GM12878 (cell line): ENCODE measurements at regions not wholly inside any gene's neighbourhood (a gene's known extent, or its start where the extent isn't known, plus 50 kb on each side); places are given as distances from the start of the nearest gene placed in this dataset.
A peak's percentile ranks its signal among the peaks of the same experiment; 100 is the strongest.

Experiments used
- ATAC-seq: fragments of 200-7000 bp; cut with Tn5 transposase; 3 replicates; pipeline ENCODE4 v1.9.1; 2020; ENCODE audit warnings: mild to moderate bottlenecking, moderate library complexity
- BruUV-seq: library from RNA; stranded (reverse); fragments of 400-500 nt; replicated peaks from 2 replicates; lab custom pipeline; 2021; lab: Mats Ljungman, UMichigan
- CTCF ChIA-PET: fragments of 300-600 bp; sonication (Branson Sonifier 250); formaldehyde crosslinking; extraction: SDS; loops from one replicate; lab custom pipeline; 2021; ENCODE audit warnings: inconsistent platforms; lab: Yijun Ruan, JAX
- POLR2A ChIA-PET: fragments of 350-600 bp; formaldehyde crosslinking; extraction: SDS; loops from one replicate; lab custom pipeline; 2021; ENCODE audit warnings: inconsistent platforms; lab: Charles Lee
- RAD21 ChIA-PET: fragments of 300-600 bp; sonication (Branson Sonifier 250); formaldehyde crosslinking; loops from one replicate; lab custom pipeline; 2023; ENCODE audit warnings: antibody characterized with exemption; ENCODE audit not compliant: unreplicated experiment; lab: Charles Lee
- SMC1A ChIA-PET: fragments of 300-600 bp; sonication (Branson Sonifier 250); formaldehyde crosslinking; loops from one replicate; lab custom pipeline; 2023; ENCODE audit not compliant: unreplicated experiment, uncharacterized antibody; lab: Charles Lee
- DNase-seq: peaks from one replicate; pipeline ENCODE4 v3.0.0-alpha.2; 2011; ENCODE audit warnings: low read depth, low spot score
- FAIRE-seq: peaks from 3 replicates; lab custom pipeline; 2011; peaks lifted over from hg19 to GRCh38; lab: Jason Lieb, UNC
- H2AFZ ChIP-seq: 2 replicates; pipeline ENCODE4 v1.6.0; 2011; ENCODE audit warnings: low read depth, low read length, control low read depth; ENCODE audit not compliant: control insufficient read depth
- H3K27ac ChIP-seq: 2 replicates; pipeline ENCODE4 v1.5.1; 2011; ENCODE audit warnings: control low read depth; ENCODE audit not compliant: control insufficient read depth, insufficient read depth
- H3K27me3 ChIP-seq, 2 experiments: replicated peaks in 1 of 2; 2 replicates each; pipeline versions ENCODE4 v1.6.0 to v1.6.1; 2011; ENCODE audit warnings: low read length in 1 of 2; ENCODE audit not compliant: control insufficient read depth in 2 of 2, insufficient read depth in 2 of 2
- H3K36me3 ChIP-seq, 2 experiments: 2 replicates each; pipeline ENCODE4 v1.5.1; 2011; ENCODE audit warnings: low read length in 1 of 2; ENCODE audit not compliant: control insufficient read depth in 2 of 2, insufficient read depth in 2 of 2
- H3K4me1 ChIP-seq: 2 replicates; pipeline ENCODE4 v1.6.1; 2011; ENCODE audit warnings: mild to moderate bottlenecking, low read length, moderate library complexity, mixed read lengths; ENCODE audit not compliant: control insufficient read depth, insufficient read depth
- H3K4me2 ChIP-seq: 2 replicates; pipeline ENCODE4 v1.6.0; 2011; ENCODE audit warnings: control low read depth; ENCODE audit not compliant: control insufficient read depth, insufficient read depth
- H3K4me3 ChIP-seq: fragments of 200-600 bp; sonication (generic); 2 replicates; pipeline ENCODE4 v1.5.1; 2016
- H3K79me2 ChIP-seq: 2 replicates; pipeline ENCODE4 v1.6.0; 2011; ENCODE audit warnings: low read length; ENCODE audit not compliant: control insufficient read depth, insufficient read depth
- H3K9ac ChIP-seq: 2 replicates; pipeline ENCODE4 v1.8.0; 2011; ENCODE audit warnings: low read length, control low read depth, mixed read lengths; ENCODE audit not compliant: control insufficient read depth, insufficient read depth
- H3K9me3 ChIP-seq: replicated peaks from 3 replicates; pipeline ENCODE4 v1.5.1; 2011; ENCODE audit warnings: mild to moderate bottlenecking, low read length; ENCODE audit not compliant: control insufficient read depth, insufficient read depth
- H4K20me1 ChIP-seq: 2 replicates; pipeline ENCODE4 v1.6.0; 2011; ENCODE audit not compliant: control insufficient read depth, insufficient read depth
- ATF7 ChIP-seq: fragments of 450-650 bp; IDR thresholded peaks from 2 replicates; pipeline ENCODE4 v1.6.1; 2016; ENCODE audit warnings: low read depth, mild to moderate bottlenecking
- HDAC2 ChIP-seq: fragments of 200-600 bp; sonication (generic); IDR thresholded peaks from 2 replicates; pipeline ENCODE4 v1.6.1; 2017
- IKZF1 ChIP-seq: fragments of 450-650 bp; conservative IDR thresholded peaks from 2 replicates; pipeline ENCODE4 v1.6.1; 2017; ENCODE audit warnings: antibody characterized with exemption, mild to moderate bottlenecking
- IKZF2 ChIP-seq, 2 experiments: fragments of 450-650 bp; IDR thresholded peaks; 2 replicates each; pipeline ENCODE4 v1.6.1; 2017; ENCODE audit warnings: mild to moderate bottlenecking in 2 of 2, moderate library complexity in 2 of 2
- MTA2 ChIP-seq: fragments of 450-650 bp; IDR thresholded peaks from 2 replicates; pipeline ENCODE4 v1.6.1; 2016; ENCODE audit warnings: low read depth, mild to moderate bottlenecking, moderate library complexity
- SPI1 ChIP-seq: IDR thresholded peaks from 2 replicates; pipeline ENCODE4 v1.6.1; 2011; ENCODE audit warnings: low read depth, mild to moderate bottlenecking, low read length, moderate library complexity, borderline replicate concordance; ENCODE audit not compliant: insufficient read depth
- STAT1 ChIP-seq: fragments of 450-650 bp; conservative IDR thresholded peaks from 2 replicates; pipeline ENCODE4 v1.6.1; 2014; ENCODE audit warnings: antibody characterized with exemption, mild to moderate bottlenecking
- TCF3 ChIP-seq: IDR thresholded peaks from 2 replicates; pipeline ENCODE4 v1.6.1; 2012; ENCODE audit warnings: low read depth, mild to moderate bottlenecking, low read length, borderline replicate concordance; ENCODE audit not compliant: insufficient read depth
- WGBS: methylation state at CpG from one replicate; pipeline ENCODE4 v1.1.6; 2016; ENCODE audit warnings: low lambda C conversion rate; ENCODE audit not compliant: insufficient replicate concordance, insufficient coverage; ENCODE audit errors: missing lambda C conversion rate; 5-methylcytosine and 5-hydroxymethylcytosine counted together
- in situ Hi-C: fragments of 300-500 bp; cut with MboI; formaldehyde crosslinking; loops from 9 replicates; pipeline ENCODE4 v1.14.3; 2018; ENCODE audit warnings: mixed read lengths
- intact Hi-C: fragments of 100-400 bp; cut with micrococcal nuclease; formaldehyde crosslinking; loops from one replicate; pipeline ENCODE4 v1.14.2; 2022; ENCODE audit not compliant: unreplicated experiment
- TF ChIP-seq, protein P1 (sequence below): fragments of 450-650 bp; IDR thresholded peaks from 2 replicates; pipeline ENCODE4 v1.6.1; 2017; ENCODE audit warnings: mild to moderate bottlenecking, moderate library complexity
- TF ChIP-seq, protein P2 (sequence below): fragments of 450-650 bp; IDR thresholded peaks from 2 replicates; pipeline ENCODE4 v1.6.1; 2018; ENCODE audit warnings: borderline replicate concordance, mild to moderate bottlenecking; ENCODE audit not compliant: partially characterized antibody
- TF ChIP-seq, protein P3 (sequence below): fragments of 450-650 bp; IDR thresholded peaks from 2 replicates; pipeline ENCODE4 v1.6.1; 2016; ENCODE audit warnings: mild to moderate bottlenecking
- TF ChIP-seq, protein P4 (sequence below): IDR thresholded peaks from 2 replicates; pipeline ENCODE4 v1.6.1; 2011; ENCODE audit warnings: mild to moderate bottlenecking, low read depth, low read length, moderate library complexity; ENCODE audit not compliant: insufficient replicate concordance

DNA sequence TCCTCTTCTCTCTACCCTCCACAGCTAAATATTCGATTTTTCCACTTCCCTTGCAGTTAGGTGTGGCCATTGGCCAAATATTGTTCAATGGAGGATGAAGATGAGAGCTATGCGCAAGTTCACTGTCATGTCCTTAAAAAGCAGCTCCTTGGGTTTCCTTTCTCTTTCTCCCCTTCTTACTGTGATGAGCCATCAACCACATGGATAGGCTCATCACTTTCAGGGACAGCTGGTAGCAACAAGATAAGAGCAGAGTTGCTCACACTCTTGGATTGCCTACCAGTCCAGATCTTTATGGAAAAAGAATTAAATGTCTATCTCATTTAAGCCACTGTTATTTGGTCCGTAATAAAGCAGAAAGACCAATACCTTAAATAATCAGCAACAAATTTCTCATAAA is 377.0 kb downstream of the DDX10 start (continued):
- TF ChIP-seq, protein P1, sequence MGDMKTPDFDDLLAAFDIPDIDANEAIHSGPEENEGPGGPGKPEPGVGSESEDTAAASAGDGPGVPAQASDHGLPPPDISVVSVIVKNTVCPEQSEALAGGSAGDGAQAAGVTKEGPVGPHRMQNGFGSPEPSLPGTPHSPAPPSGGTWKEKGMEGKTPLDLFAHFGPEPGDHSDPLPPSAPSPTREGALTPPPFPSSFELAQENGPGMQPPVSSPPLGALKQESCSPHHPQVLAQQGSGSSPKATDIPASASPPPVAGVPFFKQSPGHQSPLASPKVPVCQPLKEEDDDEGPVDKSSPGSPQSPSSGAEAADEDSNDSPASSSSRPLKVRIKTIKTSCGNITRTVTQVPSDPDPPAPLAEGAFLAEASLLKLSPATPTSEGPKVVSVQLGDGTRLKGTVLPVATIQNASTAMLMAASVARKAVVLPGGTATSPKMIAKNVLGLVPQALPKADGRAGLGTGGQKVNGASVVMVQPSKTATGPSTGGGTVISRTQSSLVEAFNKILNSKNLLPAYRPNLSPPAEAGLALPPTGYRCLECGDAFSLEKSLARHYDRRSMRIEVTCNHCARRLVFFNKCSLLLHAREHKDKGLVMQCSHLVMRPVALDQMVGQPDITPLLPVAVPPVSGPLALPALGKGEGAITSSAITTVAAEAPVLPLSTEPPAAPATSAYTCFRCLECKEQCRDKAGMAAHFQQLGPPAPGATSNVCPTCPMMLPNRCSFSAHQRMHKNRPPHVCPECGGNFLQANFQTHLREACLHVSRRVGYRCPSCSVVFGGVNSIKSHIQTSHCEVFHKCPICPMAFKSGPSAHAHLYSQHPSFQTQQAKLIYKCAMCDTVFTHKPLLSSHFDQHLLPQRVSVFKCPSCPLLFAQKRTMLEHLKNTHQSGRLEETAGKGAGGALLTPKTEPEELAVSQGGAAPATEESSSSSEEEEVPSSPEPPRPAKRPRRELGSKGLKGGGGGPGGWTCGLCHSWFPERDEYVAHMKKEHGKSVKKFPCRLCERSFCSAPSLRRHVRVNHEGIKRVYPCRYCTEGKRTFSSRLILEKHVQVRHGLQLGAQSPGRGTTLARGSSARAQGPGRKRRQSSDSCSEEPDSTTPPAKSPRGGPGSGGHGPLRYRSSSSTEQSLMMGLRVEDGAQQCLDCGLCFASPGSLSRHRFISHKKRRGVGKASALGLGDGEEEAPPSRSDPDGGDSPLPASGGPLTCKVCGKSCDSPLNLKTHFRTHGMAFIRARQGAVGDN = no peak
- TF ChIP-seq, protein P2, sequence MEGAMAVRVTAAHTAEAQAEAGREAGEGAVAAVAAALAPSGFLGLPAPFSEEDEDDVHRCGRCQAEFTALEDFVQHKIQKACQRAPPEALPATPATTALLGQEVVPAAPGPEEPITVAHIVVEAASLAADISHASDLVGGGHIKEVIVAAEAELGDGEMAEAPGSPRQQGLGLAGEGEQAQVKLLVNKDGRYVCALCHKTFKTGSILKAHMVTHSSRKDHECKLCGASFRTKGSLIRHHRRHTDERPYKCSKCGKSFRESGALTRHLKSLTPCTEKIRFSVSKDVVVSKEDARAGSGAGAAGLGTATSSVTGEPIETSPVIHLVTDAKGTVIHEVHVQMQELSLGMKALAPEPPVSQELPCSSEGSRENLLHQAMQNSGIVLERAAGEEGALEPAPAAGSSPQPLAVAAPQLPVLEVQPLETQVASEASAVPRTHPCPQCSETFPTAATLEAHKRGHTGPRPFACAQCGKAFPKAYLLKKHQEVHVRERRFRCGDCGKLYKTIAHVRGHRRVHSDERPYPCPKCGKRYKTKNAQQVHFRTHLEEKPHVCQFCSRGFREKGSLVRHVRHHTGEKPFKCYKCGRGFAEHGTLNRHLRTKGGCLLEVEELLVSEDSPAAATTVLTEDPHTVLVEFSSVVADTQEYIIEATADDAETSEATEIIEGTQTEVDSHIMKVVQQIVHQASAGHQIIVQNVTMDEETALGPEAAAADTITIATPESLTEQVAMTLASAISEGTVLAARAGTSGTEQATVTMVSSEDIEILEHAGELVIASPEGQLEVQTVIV = no peak
- TF ChIP-seq HDAC2 = no peak
- TF ChIP-seq TCF3 = no peak
- no peak for TF ChIP-seq SPI1

DNA sequence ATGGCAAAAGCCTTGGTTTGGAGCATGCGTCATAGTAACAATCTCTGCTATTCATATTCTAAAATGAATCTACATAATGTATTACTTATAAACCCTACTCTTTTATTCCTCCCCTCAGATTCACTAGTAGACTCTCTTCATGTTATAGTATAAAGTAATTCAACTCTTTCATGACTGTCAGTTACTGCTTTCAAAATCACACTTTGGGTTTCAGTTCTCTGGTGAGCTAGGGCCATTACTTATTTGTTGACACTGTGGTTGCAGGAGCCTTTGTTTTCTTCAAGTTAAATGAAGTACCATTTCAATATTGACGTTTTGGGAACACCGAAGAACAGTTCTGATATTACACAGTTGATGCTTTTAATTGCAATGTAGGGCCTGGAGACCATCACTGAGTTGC is 378.4 kb downstream of the DDX10 start:
- no TSS peak for BruUV-seq
- in situ Hi-C loops = no loop called here
- intact Hi-C loops = loop anchor here (10.0 kb wide), 1 partner anchor 349 kb away; no protein-coding TSS in a partner anchor
- FAIRE-seq = no peak
- Histone ChIP-seq H3K27ac (no peak overlapping the region), H3K36me3 (no peaks in the 10 kb centered on the region), H3K9me3 (no peaks in the 10 kb centered on the region), H2AFZ (no peak overlapping the region), H3K4me1 (no peaks in the 10 kb centered on the region), H3K4me2 (no peak overlapping the region), H3K9ac (no peak overlapping the region), H3K27me3 (no peaks in the 10 kb centered on the region; a peak in 1 of 4 replicates), H3K79me2 (no peaks in the 10 kb centered on the region), H3K4me3 (no peak overlapping the region), H4K20me1 (no peaks in the 10 kb centered on the region)
- SMC1A ChIA-PET = interaction anchor here (1.2 kb wide), 2 partner anchors 28 to 344 kb away, joined by 3 read pairs; no protein-coding TSS in a partner anchor
- CTCF ChIA-PET = no interaction called here
- 0% methylated on average over 3 of the region's 3 CpGs for WGBS
- RAD21 ChIA-PET = interaction anchor here (0.7 kb wide), 1 partner anchor 346 kb away, joined by 3 read pairs; no protein-coding TSS in a partner anchor
- ATAC-seq = peak; percentile 93
- no peak for DNase-seq
- POLR2A ChIA-PET = interaction anchor here (0.6 kb wide), 1 partner anchor 378 kb away, joined by 3 read pairs; the partner anchor contains the start of gene DDX10
- peak; percentile 55 to 65; a peak in 3 of 4 replicates for TF ChIP-seq IKZF2 (IDR thresholded peaks at IDR 0.05)
- TF ChIP-seq, protein P3, sequence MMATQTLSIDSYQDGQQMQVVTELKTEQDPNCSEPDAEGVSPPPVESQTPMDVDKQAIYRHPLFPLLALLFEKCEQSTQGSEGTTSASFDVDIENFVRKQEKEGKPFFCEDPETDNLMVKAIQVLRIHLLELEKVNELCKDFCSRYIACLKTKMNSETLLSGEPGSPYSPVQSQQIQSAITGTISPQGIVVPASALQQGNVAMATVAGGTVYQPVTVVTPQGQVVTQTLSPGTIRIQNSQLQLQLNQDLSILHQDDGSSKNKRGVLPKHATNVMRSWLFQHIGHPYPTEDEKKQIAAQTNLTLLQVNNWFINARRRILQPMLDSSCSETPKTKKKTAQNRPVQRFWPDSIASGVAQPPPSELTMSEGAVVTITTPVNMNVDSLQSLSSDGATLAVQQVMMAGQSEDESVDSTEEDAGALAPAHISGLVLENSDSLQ = peak; percentile 72
- TF ChIP-seq, protein P4, sequence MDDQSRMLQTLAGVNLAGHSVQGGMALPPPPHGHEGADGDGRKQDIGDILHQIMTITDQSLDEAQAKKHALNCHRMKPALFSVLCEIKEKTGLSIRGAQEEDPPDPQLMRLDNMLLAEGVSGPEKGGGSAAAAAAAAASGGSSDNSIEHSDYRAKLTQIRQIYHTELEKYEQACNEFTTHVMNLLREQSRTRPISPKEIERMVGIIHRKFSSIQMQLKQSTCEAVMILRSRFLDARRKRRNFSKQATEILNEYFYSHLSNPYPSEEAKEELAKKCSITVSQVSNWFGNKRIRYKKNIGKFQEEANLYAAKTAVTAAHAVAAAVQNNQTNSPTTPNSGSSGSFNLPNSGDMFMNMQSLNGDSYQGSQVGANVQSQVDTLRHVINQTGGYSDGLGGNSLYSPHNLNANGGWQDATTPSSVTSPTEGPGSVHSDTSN = peak; percentile 35
- no peak for TF ChIP-seq STAT1
- peak; percentile 97 for TF ChIP-seq MTA2
- TF ChIP-seq SPI1 = peak; percentile 31; the same call in 1 of the 2 replicates
- TF ChIP-seq ATF7 = peak; percentile 60
- peak; percentile 29; the same call in 1 of the 2 replicates for TF ChIP-seq IKZF1
